IMR-90 (cell line): ENCODE measurements at regions not wholly inside any gene's neighbourhood (a gene's known extent, or its start where the extent isn't known, plus 50 kb on each side); places are given as distances from the start of the nearest gene placed in this dataset.

Source experiments
- BHLHE40 ChIP-seq: fragments of 150-350 bp; IDR thresholded peaks from 2 replicates; pipeline ENCODE4 v1.6.1; 2016; ENCODE audit warnings: mild to moderate bottlenecking, low read depth, low read length
- CEBPB ChIP-seq: IDR thresholded peaks from 2 replicates; pipeline ENCODE4 v1.6.1; 2012; ENCODE audit warnings: low read depth, low read length, improper control_type of control experiment
- CHD1 ChIP-seq: IDR thresholded peaks from 2 replicates; pipeline ENCODE4 v1.6.1; 2012; ENCODE audit warnings: low read depth, low read length, improper control_type of control experiment
- MAFK ChIP-seq: IDR thresholded peaks from 2 replicates; pipeline ENCODE4 v1.6.1; 2012; ENCODE audit warnings: low read depth, low read length, improper control_type of control experiment
- MXI1 ChIP-seq: IDR thresholded peaks from 2 replicates; pipeline ENCODE4 v1.6.1; 2012; ENCODE audit warnings: low read depth, mild to moderate bottlenecking, low read length, moderate library complexity, borderline replicate concordance
- POLR2A ChIP-seq: IDR thresholded peaks from 2 replicates; pipeline ENCODE4 v1.6.1; 2012; ENCODE audit warnings: mild to moderate bottlenecking, low read depth, low read length
- RAD21 ChIP-seq: IDR thresholded peaks from 2 replicates; pipeline ENCODE4 v1.6.1; 2012; ENCODE audit warnings: low read length, improper control_type of control experiment
- TF ChIP-seq, protein P1 (sequence below): conservative IDR thresholded peaks from 2 replicates; pipeline ENCODE4 v1.5.1; 2012; ENCODE audit warnings: mild to moderate bottlenecking, low read depth, low read length, improper control_type of control experiment
- TF ChIP-seq, protein P2 (sequence below): fragments of 150-350 bp; IDR thresholded peaks from 2 replicates; pipeline ENCODE4 v1.6.1; 2017; ENCODE audit warnings: mild to moderate bottlenecking, antibody characterized with exemption, low read length, low read depth

DNA sequence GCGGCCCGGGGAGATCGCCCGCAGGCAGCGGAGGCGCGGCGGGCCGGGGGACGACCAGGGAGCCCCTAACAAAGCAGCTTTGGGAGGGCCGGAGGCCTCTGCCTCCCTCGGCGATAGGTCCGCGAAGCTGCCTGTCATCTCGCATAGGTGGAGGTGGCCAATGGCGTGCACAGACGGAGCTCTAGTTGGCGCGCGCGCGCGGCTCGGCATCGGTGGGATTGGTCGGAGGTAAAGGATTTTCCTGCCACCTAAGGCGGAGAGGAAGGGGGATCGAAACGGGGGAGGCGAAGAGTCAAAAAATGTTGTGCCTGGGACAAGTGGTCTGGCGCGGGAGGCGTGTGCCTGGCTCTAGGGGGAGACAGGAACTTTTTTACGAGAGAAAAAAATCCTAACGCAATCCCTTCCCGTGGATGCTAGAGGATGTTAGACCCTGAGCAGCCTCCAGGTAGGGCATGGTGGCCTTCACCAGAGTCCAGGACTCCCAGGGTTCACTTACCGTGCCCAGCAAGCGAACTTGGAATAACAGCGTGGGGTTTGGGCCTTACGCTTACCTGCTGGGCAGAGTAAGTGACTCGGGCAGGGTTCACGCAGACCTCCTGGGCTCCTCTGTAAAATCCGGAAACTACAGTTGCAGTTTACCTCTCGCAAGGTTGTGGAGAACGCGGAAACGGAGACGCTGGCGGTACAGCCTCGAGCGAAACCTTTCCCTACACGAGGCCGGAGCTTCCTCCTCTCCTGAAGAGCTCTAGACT lies 99.9 kb upstream of the SOD1 start:
- TF ChIP-seq, protein P1, sequence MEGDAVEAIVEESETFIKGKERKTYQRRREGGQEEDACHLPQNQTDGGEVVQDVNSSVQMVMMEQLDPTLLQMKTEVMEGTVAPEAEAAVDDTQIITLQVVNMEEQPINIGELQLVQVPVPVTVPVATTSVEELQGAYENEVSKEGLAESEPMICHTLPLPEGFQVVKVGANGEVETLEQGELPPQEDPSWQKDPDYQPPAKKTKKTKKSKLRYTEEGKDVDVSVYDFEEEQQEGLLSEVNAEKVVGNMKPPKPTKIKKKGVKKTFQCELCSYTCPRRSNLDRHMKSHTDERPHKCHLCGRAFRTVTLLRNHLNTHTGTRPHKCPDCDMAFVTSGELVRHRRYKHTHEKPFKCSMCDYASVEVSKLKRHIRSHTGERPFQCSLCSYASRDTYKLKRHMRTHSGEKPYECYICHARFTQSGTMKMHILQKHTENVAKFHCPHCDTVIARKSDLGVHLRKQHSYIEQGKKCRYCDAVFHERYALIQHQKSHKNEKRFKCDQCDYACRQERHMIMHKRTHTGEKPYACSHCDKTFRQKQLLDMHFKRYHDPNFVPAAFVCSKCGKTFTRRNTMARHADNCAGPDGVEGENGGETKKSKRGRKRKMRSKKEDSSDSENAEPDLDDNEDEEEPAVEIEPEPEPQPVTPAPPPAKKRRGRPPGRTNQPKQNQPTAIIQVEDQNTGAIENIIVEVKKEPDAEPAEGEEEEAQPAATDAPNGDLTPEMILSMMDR = no peak
- TF ChIP-seq RAD21 (no peak), MXI1 (no peak), POLR2A (no peak), CEBPB (no peak), BHLHE40 (no peak), MAFK (no peak), CHD1 (no peak)
- TF ChIP-seq, protein P2, sequence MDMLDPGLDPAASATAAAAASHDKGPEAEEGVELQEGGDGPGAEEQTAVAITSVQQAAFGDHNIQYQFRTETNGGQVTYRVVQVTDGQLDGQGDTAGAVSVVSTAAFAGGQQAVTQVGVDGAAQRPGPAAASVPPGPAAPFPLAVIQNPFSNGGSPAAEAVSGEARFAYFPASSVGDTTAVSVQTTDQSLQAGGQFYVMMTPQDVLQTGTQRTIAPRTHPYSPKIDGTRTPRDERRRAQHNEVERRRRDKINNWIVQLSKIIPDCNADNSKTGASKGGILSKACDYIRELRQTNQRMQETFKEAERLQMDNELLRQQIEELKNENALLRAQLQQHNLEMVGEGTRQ = no peak
